Skeletal muscle tissue (tissue), 3 donors: ENCODE measurements at regions not wholly inside any gene's neighbourhood (a gene's known extent, or its start where the extent isn't known, plus 50 kb on each side); places are given as distances from the start of the nearest gene placed in this dataset.

Experiments used
- H3K27ac ChIP-seq: one replicate; pipeline ENCODE4 v1.7.0; 2013; ENCODE audit warnings: mild to moderate bottlenecking, low read depth, low read length, inconsistent platforms
- H3K27me3 ChIP-seq, 3 donors: one replicate each; pipeline ENCODE4 v1.7.0; 2013; ENCODE audit warnings: low read length in 3 of 3; ENCODE audit not compliant: control insufficient read depth in 3 of 3, insufficient read depth in 3 of 3
- H3K36me3 ChIP-seq, 3 donors: one replicate each; pipeline ENCODE4 v1.7.0; 2013; ENCODE audit warnings: low read length in 3 of 3; ENCODE audit not compliant: control insufficient read depth in 3 of 3, insufficient read depth in 3 of 3
- H3K4me1 ChIP-seq, 3 donors: one replicate each; pipeline ENCODE4 v1.7.0; 2013; ENCODE audit warnings: low read length in 3 of 3, mild to moderate bottlenecking in 3 of 3; ENCODE audit not compliant: control insufficient read depth in 3 of 3, insufficient read depth in 3 of 3
- H3K4me3 ChIP-seq, 3 donors: one replicate each; pipeline ENCODE4 v1.7.0; 2013; ENCODE audit warnings: low read length in 3 of 3
- H3K9ac ChIP-seq, 3 donors: one replicate each; pipeline ENCODE4 v1.7.0; 2013; ENCODE audit warnings: low read length in 3 of 3, mild to moderate bottlenecking in 3 of 3, moderate library complexity in 2 of 3, low read depth in 1 of 3
- H3K9me3 ChIP-seq, 3 donors: one replicate each; pipeline ENCODE4 v1.7.0; 2013; ENCODE audit warnings: low read length in 3 of 3; ENCODE audit not compliant: control insufficient read depth in 3 of 3
- donor health status: Osteomylitis.

- Histone ChIP-seq H3K4me3 (no peak overlapping the region), H3K36me3 (peaks cover 7 to 16% (median 15%) of the 10 kb centered on the region in 3 donors), H3K4me1 (peaks cover 21 to 44% (median 36%) of the 10 kb centered on the region in 3 donors), H3K27me3 (no peaks in the 10 kb centered on the region), H3K9ac (no peak overlapping the region), H3K9me3 (no peaks in the 10 kb centered on the region), H3K27ac (no peak overlapping the region)
These were observed 132.2 kb downstream of the NCOR2 start for GRCh38 chr12:124434951-124435805.

GRCh38 chr12:124434354-124434753, 133.1 kb downstream of the NCOR2 start:
- Histone ChIP-seq H3K36me3 (peaks cover 7 to 24% (median 19%) of the 10 kb centered on the region in 3 donors), H3K9me3 (no peaks in the 10 kb centered on the region), H3K4me1 (peaks cover 23 to 42% (median 36%) of the 10 kb centered on the region in 3 donors), H3K9ac (peak overlapping the region in 1 of 3 donors; percentile 40), H3K27me3 (no peaks in the 10 kb centered on the region), H3K4me3 (no peak overlapping the region), H3K27ac (no peak overlapping the region)

GRCh38 chr12:124433879-124434278, 133.5 kb downstream of the NCOR2 start:
- Histone ChIP-seq H3K9me3 (no peaks in the 10 kb centered on the region), H3K4me3 (no peak overlapping the region), H3K27ac (peak overlapping the region; percentile 41), H3K36me3 (peaks cover 7 to 25% (median 19%) of the 10 kb centered on the region in 3 donors), H3K9ac (peak overlapping the region in 1 of 3 donors; percentile 40), H3K4me1 (peaks cover 28 to 44% (median 40%) of the 10 kb centered on the region in 3 donors), H3K27me3 (no peaks in the 10 kb centered on the region)

GRCh38 chr12:124433147-124433874, 134.1 kb downstream of the NCOR2 start:
- H3K36me3 ChIP-seq = peaks cover 11 to 25% (median 19%) of the 10 kb centered on the region in 3 donors
- H3K9ac ChIP-seq = peak overlapping the region in 2 of 3 donors; percentile 14 to 80
- H3K4me1 ChIP-seq = peaks cover 30 to 46% (median 46%) of the 10 kb centered on the region in 3 donors
- peak overlapping the region; percentile 41 for H3K27ac ChIP-seq
- H3K27me3 ChIP-seq = no peaks in the 10 kb centered on the region
- no peaks in the 10 kb centered on the region for H3K9me3 ChIP-seq
- H3K4me3 ChIP-seq = peak overlapping the region in 2 of 3 donors; percentile 9 to 56

GRCh38 chr12:124432376-124432775, 135.0 kb downstream of the NCOR2 start:
- H3K27me3 ChIP-seq = no peaks in the 10 kb centered on the region
- peak overlapping the region; percentile 19 for H3K27ac ChIP-seq
- no peak overlapping the region for H3K4me3 ChIP-seq
- H3K9me3 ChIP-seq = no peaks in the 10 kb centered on the region
- H3K36me3 ChIP-seq = peaks cover 11 to 25% (median 22%) of the 10 kb centered on the region in 3 donors
- H3K9ac ChIP-seq = peak overlapping the region in 1 of 3 donors; percentile 40
- peaks cover 33 to 56% (median 54%) of the 10 kb centered on the region in 3 donors for H3K4me1 ChIP-seq

GRCh38 chr12:124431971-124432370, 135.4 kb downstream of the NCOR2 start:
- no peaks in the 10 kb centered on the region for H3K9me3 ChIP-seq
- H3K36me3 ChIP-seq = peaks cover 7 to 25% (median 18%) of the 10 kb centered on the region in 3 donors
- H3K27ac ChIP-seq = peak overlapping the region; percentile 19
- H3K4me3 ChIP-seq = no peak overlapping the region
- H3K27me3 ChIP-seq = no peaks in the 10 kb centered on the region
- peaks cover 33 to 58% (median 58%) of the 10 kb centered on the region in 3 donors for H3K4me1 ChIP-seq
- peak overlapping the region in 1 of 3 donors; percentile 40 for H3K9ac ChIP-seq

GRCh38 chr12:124430491-124430890, 135.6 kb downstream of the RFLNA start:
- no peaks in the 10 kb centered on the region for H3K9me3 ChIP-seq
- no peak overlapping the region for H3K4me3 ChIP-seq
- no peak overlapping the region for H3K27ac ChIP-seq
- H3K36me3 ChIP-seq = peaks cover 17 to 33% (median 26%) of the 10 kb centered on the region in 3 donors
- peaks cover 33 to 63% (median 54%) of the 10 kb centered on the region in 3 donors for H3K4me1 ChIP-seq
- H3K27me3 ChIP-seq = no peaks in the 10 kb centered on the region
- H3K9ac ChIP-seq = no peak overlapping the region

GRCh38 chr12:124429535-124429934, 134.6 kb downstream of the RFLNA start:
- Histone ChIP-seq H3K36me3 (peaks cover 18 to 36% (median 24%) of the 10 kb centered on the region in 3 donors), H3K4me3 (no peak overlapping the region), H3K27me3 (no peaks in the 10 kb centered on the region), H3K9ac (peak overlapping the region in 1 of 3 donors; percentile 25), H3K4me1 (peaks cover 33 to 59% (median 52%) of the 10 kb centered on the region in 3 donors), H3K27ac (peak overlapping the region; percentile 54), H3K9me3 (no peaks in the 10 kb centered on the region)

- no peaks in the 10 kb centered on the region for H3K9me3 ChIP-seq
- H3K27ac ChIP-seq = peak overlapping the region; percentile 54
- peaks cover 18 to 40% (median 24%) of the 10 kb centered on the region in 3 donors for H3K36me3 ChIP-seq
- peaks cover 28 to 58% (median 48%) of the 10 kb centered on the region in 3 donors for H3K4me1 ChIP-seq
- no peak overlapping the region for H3K4me3 ChIP-seq
- H3K27me3 ChIP-seq = no peaks in the 10 kb centered on the region
- peak overlapping the region in 1 of 3 donors; percentile 45 for H3K9ac ChIP-seq
These were observed 133.9 kb downstream of the RFLNA start for GRCh38 chr12:124428792-124429281.
